K562 (cell line): ENCODE measurements at regions not wholly inside any gene's neighbourhood (a gene's known extent, or its start where the extent isn't known, plus 50 kb on each side); places are given as distances from the start of the nearest gene placed in this dataset.

Experiments
- ATAC-seq: fragments of 200-7000 bp; cut with Tn5 transposase; 3 replicates; pipeline ENCODE4 v1.9.1; 2020; ENCODE audit warnings: moderate library complexity
- BruUV-seq: library from RNA; stranded (reverse); fragments of 400-500 nt; replicated peaks from 2 replicates; lab custom pipeline; 2021; lab: Mats Ljungman, UMichigan
- CTCF ChIA-PET: fragments of 300-600 bp; formaldehyde crosslinking; extraction: SDS; loops from one replicate; lab custom pipeline; 2021; ENCODE audit warnings: low intra/inter-chr PET ratio; lab: Yijun Ruan, JAX
- POLR2A ChIA-PET: fragments of 300-600, 350-650 bp; sonication (Branson Sonifier 250); formaldehyde crosslinking; extraction: SDS; loops from one replicate; lab custom pipeline; 2021; ENCODE audit warnings: antibody characterized with exemption, inconsistent platforms; lab: Yijun Ruan, JAX
- DNase-seq, 4 experiments: peaks; one replicate each; pipeline versions ENCODE4 v3.0.0 to v3.0.0-alpha.2; 2011 to 2018; ENCODE audit warnings: low spot score in 3 of 4, mixed read lengths in 3 of 4; ENCODE audit errors: extremely low read depth in 1 of 4
- FAIRE-seq: peaks from 2 replicates; lab custom pipeline; 2011; peaks lifted over from hg19 to GRCh38; lab: Jason Lieb, UNC
- H2AFZ ChIP-seq: 2 replicates; pipeline ENCODE4 v1.6.0; 2011; ENCODE audit warnings: low read depth, low read length, control low read depth, inconsistent platforms
- H3K27ac ChIP-seq: fragments of 200-600 bp; 3 replicates; pipeline ENCODE4 v1.8.0; 2011; ENCODE audit warnings: low read depth, mild to moderate bottlenecking, control low read depth, inconsistent platforms, low read length, moderate library complexity, mixed read lengths; ENCODE audit errors: extremely low read depth
- H3K27me3 ChIP-seq, 2 experiments: fragments of 300-600 bp in 1 of 2; 2 replicates in 1 of 2; 3 replicates in 1 of 2; pipeline versions ENCODE4 v1.6.0 to v1.8.0; 2011; ENCODE audit warnings: inconsistent platforms in 2 of 2, low read length in 2 of 2, mild to moderate bottlenecking in 1 of 2, mixed read lengths in 1 of 2, moderate library complexity in 1 of 2; ENCODE audit not compliant: control insufficient read depth in 2 of 2, insufficient read depth in 2 of 2
- H3K36me3 ChIP-seq: fragments of 300-600 bp; 3 replicates; pipeline ENCODE4 v1.8.0; 2011; ENCODE audit warnings: mild to moderate bottlenecking, low read length, inconsistent platforms; ENCODE audit not compliant: control insufficient read depth, insufficient read depth
- H3K4me1 ChIP-seq, 2 experiments: fragments of 200-600 bp in 1 of 2; replicated peaks in 1 of 2; 2 replicates in 1 of 2; 3 replicates in 1 of 2; pipeline versions ENCODE4 v1.5.1 to v1.8.0; 2011; ENCODE audit warnings: inconsistent platforms in 2 of 2, low read length in 2 of 2, mild to moderate bottlenecking in 1 of 2, mixed read lengths in 1 of 2, moderate library complexity in 1 of 2; ENCODE audit not compliant: control insufficient read depth in 2 of 2, insufficient read depth in 2 of 2
- H3K4me2 ChIP-seq: 2 replicates; pipeline ENCODE4 v1.6.1; 2011; ENCODE audit warnings: low read length, control low read depth, inconsistent platforms, mixed read lengths; ENCODE audit not compliant: insufficient read depth
- H3K4me3 ChIP-seq: fragments of 200-600 bp; sonication (generic), shearing (Covaris generic); 2 replicates; pipeline ENCODE4 v1.5.1; 2016; ENCODE audit warnings: control low read depth, inconsistent platforms
- H3K79me2 ChIP-seq: fragments of 200-600 bp; 3 replicates; pipeline ENCODE4 v1.8.0; 2011; ENCODE audit warnings: low read length, inconsistent platforms; ENCODE audit not compliant: control insufficient read depth, insufficient read depth
- H3K9ac ChIP-seq, 2 experiments: 2 replicates each; pipeline versions ENCODE4 v1.6.0 to v1.6.1; 2011; ENCODE audit warnings: low read depth in 2 of 2, low read length in 2 of 2, control low read depth in 1 of 2, inconsistent platforms in 1 of 2, mild to moderate bottlenecking in 1 of 2, mixed read lengths in 1 of 2; ENCODE audit not compliant: insufficient read depth in 1 of 2
- H3K9me1 ChIP-seq: one replicate; pipeline ENCODE4 v1.6.0; 2011; ENCODE audit warnings: inconsistent platforms, mild to moderate bottlenecking, low read length, moderate library complexity; ENCODE audit not compliant: control insufficient read depth, insufficient read depth
- H3K9me3 ChIP-seq: replicated peaks from 2 replicates; pipeline ENCODE4 v1.5.1; 2011; ENCODE audit warnings: low read depth, low read length, inconsistent platforms; ENCODE audit not compliant: control insufficient read depth, insufficient read depth
- H4K20me1 ChIP-seq: replicated peaks from 2 replicates; pipeline ENCODE4 v1.6.1; 2011; ENCODE audit warnings: low read length, inconsistent platforms, mixed read lengths; ENCODE audit not compliant: control insufficient read depth, insufficient read depth
- CBX5 ChIP-seq: IDR thresholded peaks from 2 replicates; pipeline ENCODE4 v1.6.1; 2014; ENCODE audit warnings: low read depth, borderline replicate concordance
- CHD4 ChIP-seq: fragments of 200-600 bp; sonication (generic); IDR thresholded peaks from 3 replicates; pipeline ENCODE4 v1.6.1; 2012; ENCODE audit warnings: low read depth, mild to moderate bottlenecking, mixed read lengths, low read length, inconsistent platforms; ENCODE audit not compliant: insufficient read depth, insufficient replicate concordance, poor library complexity, severe bottlenecking
- CREM ChIP-seq: IDR thresholded peaks from 2 replicates; pipeline ENCODE4 v1.6.1; 2014; ENCODE audit warnings: antibody characterized with exemption, low read depth
- DNMT1 ChIP-seq: fragments of 450-650 bp; IDR thresholded peaks from 2 replicates; pipeline ENCODE4 v1.6.1; 2016; ENCODE audit warnings: antibody characterized with exemption, mild to moderate bottlenecking
- HDAC3 ChIP-seq: fragments of 450-650 bp; IDR thresholded peaks from 2 replicates; pipeline ENCODE4 v1.6.1; 2018; ENCODE audit warnings: borderline replicate concordance, mild to moderate bottlenecking, moderate library complexity; ENCODE audit not compliant: partially characterized antibody
- KAT8 ChIP-seq: fragments of 450-650 bp; IDR thresholded peaks from 2 replicates; pipeline ENCODE4 v1.6.1; 2016; ENCODE audit warnings: low read depth, mild to moderate bottlenecking
- NR2F6 ChIP-seq: fragments of 450-650 bp; formaldehyde crosslinking; IDR thresholded peaks from 2 replicates; pipeline ENCODE4 v1.4.0; 2020; ENCODE audit warnings: mild to moderate bottlenecking
- ZBTB1 ChIP-seq: sonication (generic); formaldehyde crosslinking; IDR thresholded peaks from 2 replicates; pipeline ENCODE4 v1.8.1; 2023; ENCODE audit warnings: missing genetic modification reagents, low read depth, mild to moderate bottlenecking, borderline replicate concordance
- ZBTB43 ChIP-seq: sonication (generic); formaldehyde crosslinking; IDR thresholded peaks from 2 replicates; pipeline ENCODE4 v1.8.0; 2023; ENCODE audit warnings: mild to moderate bottlenecking, missing genetic modification reagents
- WGBS: fragments of 100-300 bp; shearing (Covaris generic); methylation state at CpG from one replicate; pipeline ENCODE4 v1.1.6; 2016; ENCODE audit warnings: low coverage, mixed read lengths; ENCODE audit not compliant: insufficient coverage; ENCODE audit errors: missing lambda C conversion rate; 5-methylcytosine and 5-hydroxymethylcytosine counted together
- in situ Hi-C: fragments of 300-500 bp; cut with MboI; formaldehyde crosslinking; loops from 4 replicates; pipeline ENCODE4 v1.15.0; 2018; ENCODE audit warnings: inconsistent platforms, mixed read lengths
- intact Hi-C: fragments of 100-400 bp; cut with micrococcal nuclease; formaldehyde crosslinking; loops from 2 replicates; pipeline ENCODE4 v1.14.2; 2022
- TF ChIP-seq, protein P1 (sequence below): fragments of 200-800 bp; sonication (Bioruptor generic); IDR thresholded peaks from 2 replicates; pipeline ENCODE4 v1.6.1; 2017; ENCODE audit warnings: missing genetic modification characterization, missing compliant biosample characterization
- TF ChIP-seq, protein P2 (sequence below): fragments of 250-450 bp; sonication (Bioruptor Pico); IDR thresholded peaks from 2 replicates; pipeline ENCODE4 v1.5.0; 2022; ENCODE audit warnings: mild to moderate bottlenecking

DNA sequence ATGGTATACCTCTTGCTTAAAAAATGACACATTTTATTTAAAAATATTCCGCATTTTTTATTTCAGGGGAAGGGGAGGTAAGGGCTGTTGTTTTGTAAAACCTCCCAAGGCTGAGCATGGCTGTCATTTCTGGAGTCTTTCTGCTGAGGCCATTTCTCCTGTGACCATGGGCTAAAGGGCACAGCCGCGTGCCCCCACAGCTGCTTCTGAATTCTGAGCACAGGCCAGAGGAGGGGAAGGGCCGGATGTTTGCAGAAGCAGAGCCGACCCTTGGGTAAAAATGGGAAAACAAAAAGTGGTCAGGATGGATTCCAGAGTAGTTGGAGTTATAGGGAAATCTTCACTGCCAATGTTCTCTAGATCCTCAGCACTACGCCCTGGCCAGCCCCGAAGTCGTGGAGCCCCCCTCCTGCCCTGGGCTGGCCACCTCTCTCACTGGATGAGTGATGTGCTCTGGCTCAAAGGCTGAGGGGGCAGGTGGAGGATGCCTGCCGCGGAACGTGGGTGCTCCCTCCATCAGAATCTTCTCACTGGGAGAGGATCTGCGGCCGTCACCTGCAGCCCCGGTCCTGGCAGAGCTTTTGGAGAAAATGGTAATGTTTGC lies 131.3 kb upstream of the ZEB1 start:
- BruUV-seq, result no TSS peak
- H3K9ac ChIP-seq, result no peak overlapping the region
- H3K4me1 ChIP-seq, result no peaks in the 10 kb centered on the region
- CTCF ChIA-PET, result no interaction called here
- H3K27me3 ChIP-seq, result peaks cover 0 to 9% of the 10 kb centered on the region in 2 experiments; a peak in 3 of 5 replicates
- no peak for ATAC-seq
- no peak overlapping the region for H3K4me2 ChIP-seq
- intact Hi-C loops, result no loop called here
- no peaks in the 10 kb centered on the region for H3K36me3 ChIP-seq
- in situ Hi-C loops, result no loop called here
- TF ChIP-seq CHD4 (no peak), ZBTB1 (no peak), KAT8 (no peak)
- FAIRE-seq, result no peak
- H4K20me1 ChIP-seq, result no peaks in the 10 kb centered on the region
- no peaks in the 10 kb centered on the region for H3K9me1 ChIP-seq
- H3K79me2 ChIP-seq, result no peaks in the 10 kb centered on the region
- no peaks in the 10 kb centered on the region for H3K9me3 ChIP-seq
- no peak overlapping the region for H3K4me3 ChIP-seq
- H3K27ac ChIP-seq, result no peak overlapping the region
- no peak overlapping the region for H2AFZ ChIP-seq
- DNase-seq, result no peak
- POLR2A ChIA-PET, result interaction anchor here (0.6 to 0.7 kb wide), 2 partner anchors 28 to 91 kb away, joined by 4 read pairs; no protein-coding TSS in a partner anchor
- 0% methylated on average over 13 of the region's 14 CpGs for WGBS

- intact Hi-C loops (no loop called here), in situ Hi-C loops (no loop called here)
- FAIRE-seq (no peak), DNase-seq (no peak), ATAC-seq (no peak)
- Histone ChIP-seq H3K79me2 (no peaks in the 10 kb centered on the region), H3K4me2 (no peak overlapping the region), H3K9me3 (no peaks in the 10 kb centered on the region), H3K27me3 (peaks cover 0 to 13% of the 10 kb centered on the region in 2 experiments; a peak in 3 of 5 replicates), H3K4me3 (no peak overlapping the region), H3K36me3 (no peaks in the 10 kb centered on the region), H2AFZ (no peak overlapping the region), H3K9me1 (no peaks in the 10 kb centered on the region), H3K27ac (no peak overlapping the region), H3K4me1 (no peaks in the 10 kb centered on the region), H4K20me1 (no peaks in the 10 kb centered on the region)
- ChIA-PET POLR2A (no interaction called here), CTCF (no interaction called here)
- WGBS, result 2% methylated on average over 4 of the region's 4 CpGs
- no TSS peak for BruUV-seq
- no peak for TF ChIP-seq NR2F6 (CRISPR knock-in tag)
- no peak for TF ChIP-seq CBX5
- TF ChIP-seq HDAC3, result no peak
- TF ChIP-seq, protein P1, sequence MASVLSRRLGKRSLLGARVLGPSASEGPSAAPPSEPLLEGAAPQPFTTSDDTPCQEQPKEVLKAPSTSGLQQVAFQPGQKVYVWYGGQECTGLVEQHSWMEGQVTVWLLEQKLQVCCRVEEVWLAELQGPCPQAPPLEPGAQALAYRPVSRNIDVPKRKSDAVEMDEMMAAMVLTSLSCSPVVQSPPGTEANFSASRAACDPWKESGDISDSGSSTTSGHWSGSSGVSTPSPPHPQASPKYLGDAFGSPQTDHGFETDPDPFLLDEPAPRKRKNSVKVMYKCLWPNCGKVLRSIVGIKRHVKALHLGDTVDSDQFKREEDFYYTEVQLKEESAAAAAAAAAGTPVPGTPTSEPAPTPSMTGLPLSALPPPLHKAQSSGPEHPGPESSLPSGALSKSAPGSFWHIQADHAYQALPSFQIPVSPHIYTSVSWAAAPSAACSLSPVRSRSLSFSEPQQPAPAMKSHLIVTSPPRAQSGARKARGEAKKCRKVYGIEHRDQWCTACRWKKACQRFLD (CRISPR knock-in tag), result no peak
- TF ChIP-seq CREM, result no peak
- no peak for TF ChIP-seq DNMT1
- TF ChIP-seq ZBTB43 (CRISPR knock-in tag), result no peak
- TF ChIP-seq, protein P2, sequence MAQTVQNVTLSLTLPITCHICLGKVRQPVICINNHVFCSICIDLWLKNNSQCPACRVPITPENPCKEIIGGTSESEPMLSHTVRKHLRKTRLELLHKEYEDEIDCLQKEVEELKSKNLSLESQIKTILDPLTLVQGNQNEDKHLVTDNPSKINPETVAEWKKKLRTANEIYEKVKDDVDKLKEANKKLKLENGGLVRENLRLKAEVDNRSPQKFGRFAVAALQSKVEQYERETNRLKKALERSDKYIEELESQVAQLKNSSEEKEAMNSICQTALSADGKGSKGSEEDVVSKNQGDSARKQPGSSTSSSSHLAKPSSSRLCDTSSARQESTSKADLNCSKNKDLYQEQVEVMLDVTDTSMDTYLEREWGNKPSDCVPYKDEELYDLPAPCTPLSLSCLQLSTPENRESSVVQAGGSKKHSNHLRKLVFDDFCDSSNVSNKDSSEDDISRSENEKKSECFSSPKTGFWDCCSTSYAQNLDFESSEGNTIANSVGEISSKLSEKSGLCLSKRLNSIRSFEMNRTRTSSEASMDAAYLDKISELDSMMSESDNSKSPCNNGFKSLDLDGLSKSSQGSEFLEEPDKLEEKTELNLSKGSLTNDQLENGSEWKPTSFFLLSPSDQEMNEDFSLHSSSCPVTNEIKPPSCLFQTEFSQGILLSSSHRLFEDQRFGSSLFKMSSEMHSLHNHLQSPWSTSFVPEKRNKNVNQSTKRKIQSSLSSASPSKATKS, result no peak
- TF ChIP-seq, all 486 proteins: peak for 0
- no peak overlapping the region for H3K9ac ChIP-seq
Observed at GRCh38 chr10:31188792-31189406, 130.1 kb upstream of the ZEB1 start.
